Right atrium auricular region (tissue), 2 donors: ENCODE measurements at regions not wholly inside any gene's neighbourhood (a gene's known extent, or its start where the extent isn't known, plus 50 kb on each side); places are given as distances from the start of the nearest gene placed in this dataset.
"Not testable (repeated sequence)": the region's sequence is repeated elsewhere in the genome, so short reads cannot be mapped to it uniquely, and the experiment has no call there.

Source experiments
- DNase-seq: peaks from one replicate; pipeline ENCODE4 v3.0.0-alpha.2; 2019; ENCODE audit warnings: low spot score
- H3K27ac ChIP-seq, 2 donors: fragments of 200-600 bp; sonication (generic); 1 replicate in 1 of 2; 2 replicates in 1 of 2; pipeline ENCODE4 v1.5.1; 2016 to 2019
- H3K27me3 ChIP-seq, 2 donors: fragments of 200-600 bp; sonication (generic); one replicate each; pipeline versions ENCODE4 v1.5.1 to v1.6.0; 2017 to 2019
- H3K36me3 ChIP-seq: fragments of 200-600 bp; sonication (generic); one replicate; pipeline ENCODE4 v1.5.1; 2016
- H3K4me1 ChIP-seq, 2 donors: fragments of 200-600 bp; sonication (generic); one replicate each; pipeline versions ENCODE4 v1.5.1 to v1.6.0; 2017 to 2019
- H3K4me3 ChIP-seq, 2 donors: fragments of 200-600 bp; sonication (generic); 1 replicate in 1 of 2; 2 replicates in 1 of 2; pipeline ENCODE4 v1.5.1; 2017 to 2019; ENCODE audit warnings: mild to moderate bottlenecking in 1 of 2, moderate library complexity in 1 of 2
- H3K9me3 ChIP-seq, 2 donors: fragments of 200-600 bp; sonication (generic); one replicate each; pipeline ENCODE4 v1.5.1; 2019
- CTCF ChIP-seq, 2 donors: fragments of 200-600 bp; sonication (generic); IDR thresholded peaks; one replicate each; pipeline ENCODE4 v1.5.1; 2019; ENCODE audit warnings: antibody characterized with exemption in 2 of 2

GRCh38 chr2:101628030-101628392 lies 69.5 kb upstream of the MAP4K4 start:
- no peak overlapping the region for H3K27ac ChIP-seq
- H3K9me3 ChIP-seq = no peaks in the 10 kb centered on the region
- no peak for TF ChIP-seq CTCF (IDR thresholded peaks at IDR 0.05)
- no peaks in the 10 kb centered on the region for H3K36me3 ChIP-seq
- H3K4me3 ChIP-seq = no peak overlapping the region
- DNase-seq = no peak
- H3K27me3 ChIP-seq = no peaks in the 10 kb centered on the region
- no peaks in the 10 kb centered on the region for H3K4me1 ChIP-seq

- Histone ChIP-seq H3K9me3 (no peaks in the 10 kb centered on the region), H3K4me1 (no peaks in the 10 kb centered on the region), H3K27ac (no peak overlapping the region), H3K4me3 (no peak overlapping the region), H3K27me3 (no peaks in the 10 kb centered on the region), H3K36me3 (no peaks in the 10 kb centered on the region)
- no peak for TF ChIP-seq CTCF (IDR thresholded peaks at IDR 0.05)
- no peak for DNase-seq
These were observed 70.0 kb upstream of the MAP4K4 start for GRCh38 chr2:101627285-101628029.

DNA sequence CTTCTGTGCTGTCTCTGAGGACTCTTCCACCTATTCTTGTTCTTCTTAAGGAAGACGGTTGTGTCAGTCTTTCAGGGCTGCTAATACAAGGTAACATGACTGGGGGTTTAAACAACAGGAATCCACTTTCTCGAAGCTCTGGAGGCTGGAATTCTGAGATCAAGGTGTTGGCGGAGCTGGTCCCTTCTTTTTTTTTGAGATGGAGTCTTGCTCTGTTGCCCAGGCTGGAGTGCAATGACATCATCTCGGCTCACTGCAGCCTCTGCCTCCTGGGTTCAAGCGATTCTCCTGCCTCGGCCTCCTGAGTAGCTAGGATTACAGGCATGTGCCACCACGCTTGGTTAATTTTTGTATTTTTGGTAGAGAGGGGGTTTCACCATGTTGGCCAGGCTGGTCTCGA lies 71.7 kb upstream of the MAP4K4 start:
- not testable (repeated sequence) for H3K27me3 ChIP-seq, H3K9me3 ChIP-seq, DNase-seq, H3K4me1 ChIP-seq, H3K4me3 ChIP-seq, H3K36me3 ChIP-seq, H3K27ac ChIP-seq

DNA sequence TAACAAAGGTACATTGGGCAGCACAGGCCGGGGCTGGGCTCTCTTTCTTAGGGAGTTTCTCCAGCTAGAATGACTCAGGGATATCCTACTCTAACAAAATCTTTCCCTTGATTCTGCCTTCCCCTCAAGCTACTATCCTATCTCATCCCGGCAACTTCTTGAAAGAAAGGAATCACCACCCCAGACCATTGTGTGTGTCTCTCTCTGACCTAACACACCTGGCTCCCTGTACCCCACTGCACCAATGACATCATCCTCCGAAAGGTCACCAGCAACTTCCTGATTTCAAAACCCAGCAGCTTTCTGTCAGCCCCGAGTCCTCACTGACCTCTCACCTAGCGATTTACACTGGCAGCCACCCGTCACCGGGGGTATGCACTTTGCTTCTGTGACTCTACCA lies 72.1 kb upstream of the MAP4K4 start:
- Histone ChIP-seq H3K36me3 (no peaks in the 10 kb centered on the region), H3K9me3 (no peaks in the 10 kb centered on the region), H3K4me3 (no peak overlapping the region), H3K27me3 (no peaks in the 10 kb centered on the region), H3K27ac (no peak overlapping the region), H3K4me1 (no peaks in the 10 kb centered on the region)
- no peak for DNase-seq
- TF ChIP-seq CTCF (IDR thresholded peaks at IDR 0.05) = no peak

DNA sequence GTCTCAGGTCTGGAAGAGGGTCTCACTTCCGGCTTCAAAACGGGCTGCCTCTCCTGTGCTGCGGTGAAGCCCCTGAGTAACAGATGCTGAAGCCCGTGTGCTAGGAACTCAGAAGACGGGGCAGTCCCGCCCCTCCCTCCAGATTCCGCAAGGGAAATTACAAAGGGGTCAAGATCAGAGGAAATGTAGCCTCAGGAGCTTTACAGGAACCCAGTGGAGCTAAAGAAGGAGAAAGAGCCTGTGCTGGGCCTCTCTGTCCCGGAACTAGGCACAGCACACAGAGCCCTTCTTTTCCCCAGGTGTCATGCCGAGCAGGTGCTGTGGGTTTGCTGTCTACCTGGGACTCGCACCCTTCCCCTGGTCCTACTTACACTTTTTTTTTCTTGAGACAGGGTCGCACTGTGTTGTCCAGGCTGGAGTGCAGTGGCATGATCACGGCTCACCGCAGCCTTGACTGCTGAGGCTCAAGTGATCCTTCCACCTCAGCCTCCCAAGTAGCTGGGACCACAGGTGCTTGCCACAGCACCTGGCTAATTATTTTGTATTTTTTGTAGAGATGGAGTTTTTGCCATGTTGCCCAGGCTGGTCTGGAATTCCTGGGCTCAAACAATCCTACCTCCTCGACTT lies 72.7 kb upstream of the MAP4K4 start:
- no peak for DNase-seq
- Histone ChIP-seq H3K9me3 (no peaks in the 10 kb centered on the region), H3K4me3 (no peak overlapping the region), H3K27ac (no peak overlapping the region), H3K4me1 (no peaks in the 10 kb centered on the region), H3K27me3 (no peaks in the 10 kb centered on the region), H3K36me3 (no peaks in the 10 kb centered on the region)
- no peak for TF ChIP-seq CTCF (IDR thresholded peaks at IDR 0.05)

GRCh38 chr2:101623031-101623521 lies 74.4 kb upstream of the MAP4K4 start:
- no peak for TF ChIP-seq CTCF (IDR thresholded peaks at IDR 0.05)
- Histone ChIP-seq H3K9me3 (no peaks in the 10 kb centered on the region), H3K36me3 (no peaks in the 10 kb centered on the region), H3K4me1 (no peaks in the 10 kb centered on the region), H3K4me3 (no peak overlapping the region), H3K27me3 (no peaks in the 10 kb centered on the region), H3K27ac (no peak overlapping the region)
- no peak for DNase-seq
